ENCODE measurements at regions not wholly inside any gene's neighbourhood (a gene's known extent, or its start where the extent isn't known, plus 50 kb on each side); places are given as distances from the start of the nearest gene placed in this dataset.

DNA sequence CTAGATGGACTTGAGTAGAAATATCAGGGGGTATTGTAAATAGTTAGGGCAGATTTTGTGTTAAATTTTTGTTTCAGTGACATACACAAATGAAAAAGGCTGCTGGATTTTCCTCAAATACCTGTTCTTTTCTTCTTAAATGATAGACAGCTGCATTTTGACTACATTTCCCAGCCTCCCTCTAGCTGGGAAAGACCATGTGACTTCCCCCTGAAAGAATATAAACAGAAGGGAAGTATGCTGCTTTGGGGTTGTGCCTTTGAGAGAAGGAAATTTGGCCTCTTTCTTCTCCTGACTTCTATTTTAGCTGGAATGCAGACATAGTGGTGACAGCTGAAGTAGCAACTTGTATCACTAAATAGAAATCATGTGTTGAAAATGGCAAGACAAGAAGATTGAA is 476.1 kb upstream of the SYT1 start:
- no peak for DNase-seq (ENCODE audit: extremely low read depth, low read depth)
- TF ChIP-seq, protein P1, sequence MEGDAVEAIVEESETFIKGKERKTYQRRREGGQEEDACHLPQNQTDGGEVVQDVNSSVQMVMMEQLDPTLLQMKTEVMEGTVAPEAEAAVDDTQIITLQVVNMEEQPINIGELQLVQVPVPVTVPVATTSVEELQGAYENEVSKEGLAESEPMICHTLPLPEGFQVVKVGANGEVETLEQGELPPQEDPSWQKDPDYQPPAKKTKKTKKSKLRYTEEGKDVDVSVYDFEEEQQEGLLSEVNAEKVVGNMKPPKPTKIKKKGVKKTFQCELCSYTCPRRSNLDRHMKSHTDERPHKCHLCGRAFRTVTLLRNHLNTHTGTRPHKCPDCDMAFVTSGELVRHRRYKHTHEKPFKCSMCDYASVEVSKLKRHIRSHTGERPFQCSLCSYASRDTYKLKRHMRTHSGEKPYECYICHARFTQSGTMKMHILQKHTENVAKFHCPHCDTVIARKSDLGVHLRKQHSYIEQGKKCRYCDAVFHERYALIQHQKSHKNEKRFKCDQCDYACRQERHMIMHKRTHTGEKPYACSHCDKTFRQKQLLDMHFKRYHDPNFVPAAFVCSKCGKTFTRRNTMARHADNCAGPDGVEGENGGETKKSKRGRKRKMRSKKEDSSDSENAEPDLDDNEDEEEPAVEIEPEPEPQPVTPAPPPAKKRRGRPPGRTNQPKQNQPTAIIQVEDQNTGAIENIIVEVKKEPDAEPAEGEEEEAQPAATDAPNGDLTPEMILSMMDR (IDR thresholded peaks at IDR 0.05; ENCODE audit: low read depth, low read length), result no peak

DNA sequence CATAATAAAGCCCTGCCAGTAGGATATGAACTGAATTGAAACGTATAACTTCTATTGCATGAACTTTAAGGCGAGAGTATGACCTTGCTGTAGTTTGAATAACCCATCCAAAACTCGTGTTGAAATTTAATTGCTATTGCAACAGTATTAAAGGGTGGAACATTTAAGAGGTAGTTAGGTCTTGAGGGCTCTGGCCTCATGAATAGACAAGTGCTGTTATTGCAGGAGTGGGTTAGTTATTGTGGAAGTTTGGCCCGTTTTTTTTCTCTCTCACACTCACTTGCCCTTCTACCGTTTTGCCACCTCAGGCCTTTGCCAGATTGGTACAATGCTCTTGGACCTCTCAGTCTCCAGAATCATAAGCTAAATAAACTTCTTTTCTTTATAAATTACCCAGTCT is 473.7 kb upstream of the SYT1 start:
- TF ChIP-seq, protein P1 (IDR thresholded peaks at IDR 0.05; ENCODE audit: low read depth, low read length), result no peak
- no peak for DNase-seq (ENCODE audit: extremely low read depth, low read depth)

DNA sequence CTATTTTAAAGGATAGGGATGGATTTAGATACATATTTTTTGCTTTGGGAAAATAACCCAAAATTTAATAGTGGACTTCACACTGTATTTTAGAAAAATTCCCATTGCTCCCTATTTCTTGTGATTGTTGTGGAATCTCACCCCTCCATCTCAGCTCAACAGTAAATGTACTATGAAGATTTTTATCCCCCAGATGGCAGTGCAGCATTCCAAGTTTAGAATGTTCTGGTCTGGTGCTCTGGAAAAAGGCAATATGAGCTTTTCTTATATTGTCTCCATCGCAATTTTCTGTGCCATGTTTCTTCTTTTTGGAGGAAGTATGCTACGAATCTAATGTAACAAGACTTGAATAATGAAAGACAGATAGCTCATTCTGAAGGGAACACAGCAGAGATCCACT is 471.7 kb upstream of the SYT1 start:
- DNase-seq (ENCODE audit: extremely low read depth, low read depth), result no peak
- TF ChIP-seq, protein P1 (IDR thresholded peaks at IDR 0.05; ENCODE audit: low read depth, low read length), result no peak; the same call in 1 of the 2 replicates

DNA sequence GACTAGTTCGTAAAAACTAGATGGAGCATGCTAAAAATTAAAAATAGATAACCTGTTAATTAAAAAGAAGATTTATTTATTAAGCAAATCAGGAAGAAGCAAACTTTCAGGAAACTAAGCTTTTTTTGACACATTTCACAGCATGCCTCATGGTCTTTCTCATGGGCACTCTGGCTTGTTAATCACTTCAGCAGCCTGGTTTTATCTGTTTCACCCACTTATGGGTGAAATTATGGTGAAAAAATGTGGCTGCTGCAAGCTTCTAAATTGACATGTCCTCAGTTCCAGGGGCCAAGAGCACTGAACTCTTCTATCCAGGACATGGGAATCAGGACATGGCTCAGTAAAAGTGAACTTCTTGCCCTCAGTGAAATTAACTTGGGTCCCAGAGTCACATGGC is 468.6 kb upstream of the SYT1 start:
- TF ChIP-seq, protein P1 (IDR thresholded peaks at IDR 0.05; ENCODE audit: low read depth, low read length), result no peak
- no peak for DNase-seq (ENCODE audit: extremely low read depth, low read depth)

DNA sequence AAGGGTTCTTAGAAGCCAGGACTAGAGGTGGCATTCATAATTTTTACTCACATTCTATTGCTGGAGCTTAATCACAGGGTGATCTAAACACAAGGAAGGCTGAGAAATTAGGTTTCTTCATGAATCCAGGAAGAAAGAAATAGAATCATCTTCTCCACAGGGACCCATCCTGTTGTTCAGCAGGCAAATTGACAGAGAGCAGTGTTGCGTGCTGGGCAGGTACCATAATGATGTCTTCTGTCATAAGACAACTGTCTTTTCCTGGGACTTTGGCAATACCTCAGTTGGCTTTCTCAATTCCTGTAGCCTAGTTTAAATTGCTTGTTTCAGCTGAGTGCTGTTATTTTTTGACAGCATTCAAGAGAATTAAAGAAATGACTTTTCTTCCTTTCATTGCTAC is 468.0 kb upstream of the SYT1 start:
- TF ChIP-seq, protein P1 (IDR thresholded peaks at IDR 0.05; ENCODE audit: low read depth, low read length), result no peak
- no peak for DNase-seq (ENCODE audit: extremely low read depth, low read depth)

DNA sequence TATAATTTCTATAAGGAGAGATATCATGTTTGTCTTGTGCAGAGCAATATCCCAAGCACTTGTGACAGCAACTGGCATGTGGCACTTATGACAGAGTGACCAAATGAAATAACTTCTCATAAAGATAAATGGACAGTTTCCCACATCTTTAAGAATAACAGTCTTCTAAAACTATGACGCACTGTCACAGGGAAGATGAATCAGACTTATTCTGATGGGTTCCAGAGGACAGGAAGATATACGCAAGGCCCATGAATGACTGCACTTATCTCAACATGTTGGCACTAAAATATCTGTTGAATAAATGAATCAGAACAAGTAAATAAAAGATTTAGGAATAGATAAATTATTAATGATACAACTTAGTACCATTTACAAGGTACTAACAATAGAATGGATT is 465.8 kb upstream of the SYT1 start:
- no peak for DNase-seq (ENCODE audit: extremely low read depth, low read depth)

DNA sequence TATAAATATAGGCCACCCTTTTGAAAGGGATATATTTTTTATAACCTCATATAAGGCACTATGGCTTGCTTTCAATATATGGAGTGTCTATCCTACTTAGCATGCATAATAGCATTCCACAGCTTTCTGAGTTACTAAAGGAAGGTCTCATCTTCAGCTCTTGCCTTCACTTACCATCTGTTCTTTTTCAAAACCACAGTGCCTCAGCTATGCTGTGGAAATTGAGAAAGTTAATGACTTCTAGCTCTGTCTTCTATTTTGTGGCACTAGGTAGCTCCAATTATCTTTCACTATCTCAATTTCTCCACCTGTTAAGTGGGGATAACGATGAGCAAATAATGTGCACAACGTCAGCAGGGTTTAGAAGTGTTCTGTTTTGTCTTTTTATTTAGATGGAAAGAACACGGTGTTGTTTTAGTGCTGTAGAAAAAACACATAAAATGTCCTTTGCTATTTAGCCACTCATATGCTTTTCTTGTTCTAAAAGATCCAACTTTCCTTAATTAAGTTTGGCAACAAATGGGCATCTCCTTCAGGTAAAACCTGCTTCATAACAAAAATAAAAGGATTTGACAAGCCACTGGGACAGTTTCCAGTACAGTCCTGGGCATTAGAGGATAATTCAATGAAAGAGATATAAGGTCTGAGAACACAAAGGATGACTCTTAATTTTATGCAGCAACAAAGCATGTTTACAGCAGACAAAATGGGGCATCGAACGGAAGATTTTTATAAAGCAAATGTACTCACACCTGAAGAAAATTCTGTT is 462.0 kb upstream of the SYT1 start:
- DNase-seq (ENCODE audit: extremely low read depth, low read depth), result no peak

More for the DNA sequence above, 465.8 kb upstream of the SYT1 start:
- TF ChIP-seq, protein P1 (IDR thresholded peaks at IDR 0.05; ENCODE audit: low read depth, low read length), result no peak

More for the DNA sequence above, 462.0 kb upstream of the SYT1 start:
- TF ChIP-seq, protein P1 (IDR thresholded peaks at IDR 0.05; ENCODE audit: low read depth, low read length), result no peak
